H1 (cell line): ENCODE measurements at regions not wholly inside any gene's neighbourhood (a gene's known extent, or its start where the extent isn't known, plus 50 kb on each side); places are given as distances from the start of the nearest gene placed in this dataset.

Experiments used
- CTCF ChIP-seq, 3 experiments: IDR thresholded peaks; 1 replicate in 2 of 3; 2 replicates in 1 of 3; pipeline versions ENCODE4 v1.5.1 to v1.6.1; 2011; ENCODE audit warnings: low read length in 3 of 3, mild to moderate bottlenecking in 3 of 3, inconsistent platforms in 2 of 3, low read depth in 1 of 3, moderate library complexity in 1 of 3; ENCODE audit not compliant: insufficient read depth in 1 of 3; ENCODE audit errors: control extremely low read depth in 1 of 3
- JUND ChIP-seq: IDR thresholded peaks from 2 replicates; pipeline ENCODE4 v1.6.1; 2011; ENCODE audit warnings: mild to moderate bottlenecking, improper control_type of control experiment, low read length
- MAX ChIP-seq: IDR thresholded peaks from 2 replicates; pipeline ENCODE4 v1.6.1; 2012; ENCODE audit warnings: inconsistent platforms
- POLR2A ChIP-seq, 2 experiments: IDR thresholded peaks; 1 replicate in 1 of 2; 2 replicates in 1 of 2; pipeline ENCODE4 v1.6.1; 2011; ENCODE audit warnings: low read depth in 2 of 2, low read length in 2 of 2, mild to moderate bottlenecking in 2 of 2; ENCODE audit errors: control extremely low read depth in 1 of 2
- POLR2AphosphoS5 ChIP-seq: IDR thresholded peaks from 2 replicates; pipeline ENCODE4 v1.6.1; 2011; ENCODE audit warnings: low read depth, low read length
- RXRA ChIP-seq: IDR thresholded peaks from 2 replicates; pipeline ENCODE4 v1.6.1; 2011; ENCODE audit warnings: low read depth, mild to moderate bottlenecking, low read length, moderate library complexity; ENCODE audit not compliant: insufficient read depth
- SIN3A ChIP-seq, 2 experiments: IDR thresholded peaks in 1 of 2; conservative IDR thresholded peaks in 1 of 2; 2 replicates each; pipeline ENCODE4 v1.6.1; 2011 to 2012; ENCODE audit warnings: low read length in 2 of 2, improper control_type of control experiment in 1 of 2, low read depth in 1 of 2, mild to moderate bottlenecking in 1 of 2
- SP1 ChIP-seq: IDR thresholded peaks from 2 replicates; pipeline ENCODE4 v1.6.1; 2011; ENCODE audit warnings: low read depth, low read length

- TF ChIP-seq SP1 (no peak), CTCF (IDR thresholded peaks at IDR 0.05; ENCODE audit: control extremely low read depth in 1 of 3, insufficient read depth in 1 of 3, low read depth in 1 of 3, low read length in 3 of 3) (no peak), SIN3A (conservative IDR thresholded peaks at IDR 0.05 in 1 of 2, IDR thresholded peaks at IDR 0.05 in 1 of 2; ENCODE audit: low read depth in 1 of 2, low read length in 2 of 2) (no peak), POLR2A (IDR thresholded peaks at IDR 0.05; ENCODE audit: control extremely low read depth in 1 of 2, low read depth in 2 of 2, low read length in 2 of 2) (no peak), POLR2AphosphoS5 (no peak), JUND (no peak), MAX (no peak), RXRA (no peak)
Observed at GRCh38 chr20:24395151-24395550, 74.3 kb upstream of the SYNDIG1 start.
